Panc1 (cell line): ENCODE measurements at regions not wholly inside any gene's neighbourhood (a gene's known extent, or its start where the extent isn't known, plus 50 kb on each side); places are given as distances from the start of the nearest gene placed in this dataset.

ENCODE experiments used
- POLR2AphosphoS5 ChIP-seq: IDR thresholded peaks from 2 replicates; pipeline ENCODE4 v1.6.1; 2012; ENCODE audit warnings: mild to moderate bottlenecking, low read depth, low read length, moderate library complexity
- SIN3A ChIP-seq: IDR thresholded peaks from 2 replicates; pipeline ENCODE4 v1.6.1; 2012; ENCODE audit warnings: low read depth, mild to moderate bottlenecking, low read length, moderate library complexity, borderline replicate concordance; ENCODE audit not compliant: insufficient read depth
- TCF7L2 ChIP-seq: IDR thresholded peaks from 2 replicates; pipeline ENCODE4 v1.6.1; 2011; ENCODE audit warnings: mild to moderate bottlenecking, low read depth, low read length, inconsistent platforms
- TF ChIP-seq, protein P1 (sequence below): fragments of 450-650 bp; IDR thresholded peaks from 2 replicates; pipeline ENCODE4 v1.5.1; 2017; ENCODE audit warnings: mild to moderate bottlenecking
- TF ChIP-seq, protein P2 (sequence below), 2 experiments: IDR thresholded peaks; 2 replicates each; pipeline ENCODE4 v1.6.1; 2011 to 2012; ENCODE audit warnings: low read depth in 2 of 2, control low read depth in 1 of 2, low read length in 1 of 2, mild to moderate bottlenecking in 1 of 2, moderate library complexity in 1 of 2; ENCODE audit not compliant: insufficient read depth in 1 of 2

DNA sequence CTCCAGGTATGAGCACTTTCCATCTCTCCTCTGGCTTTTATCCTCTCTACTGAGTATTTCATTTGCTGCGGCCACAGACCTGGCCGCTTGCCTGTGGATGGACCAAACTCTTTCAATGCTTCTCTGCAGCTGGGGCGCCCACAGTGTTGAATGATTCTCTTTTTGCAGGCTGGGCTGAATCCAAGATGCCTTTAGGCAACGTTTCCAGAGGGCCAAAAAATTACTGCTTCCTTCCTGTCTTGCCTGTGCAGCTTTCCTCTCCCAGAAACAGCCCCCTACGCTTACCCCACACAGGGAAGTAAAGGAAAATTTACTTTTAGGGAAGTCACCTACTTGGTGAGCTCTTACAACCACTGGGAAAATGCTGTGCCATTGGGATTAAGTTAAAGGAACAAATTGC lies 55.6 kb upstream of the JDP2 start:
- TF ChIP-seq, protein P1, sequence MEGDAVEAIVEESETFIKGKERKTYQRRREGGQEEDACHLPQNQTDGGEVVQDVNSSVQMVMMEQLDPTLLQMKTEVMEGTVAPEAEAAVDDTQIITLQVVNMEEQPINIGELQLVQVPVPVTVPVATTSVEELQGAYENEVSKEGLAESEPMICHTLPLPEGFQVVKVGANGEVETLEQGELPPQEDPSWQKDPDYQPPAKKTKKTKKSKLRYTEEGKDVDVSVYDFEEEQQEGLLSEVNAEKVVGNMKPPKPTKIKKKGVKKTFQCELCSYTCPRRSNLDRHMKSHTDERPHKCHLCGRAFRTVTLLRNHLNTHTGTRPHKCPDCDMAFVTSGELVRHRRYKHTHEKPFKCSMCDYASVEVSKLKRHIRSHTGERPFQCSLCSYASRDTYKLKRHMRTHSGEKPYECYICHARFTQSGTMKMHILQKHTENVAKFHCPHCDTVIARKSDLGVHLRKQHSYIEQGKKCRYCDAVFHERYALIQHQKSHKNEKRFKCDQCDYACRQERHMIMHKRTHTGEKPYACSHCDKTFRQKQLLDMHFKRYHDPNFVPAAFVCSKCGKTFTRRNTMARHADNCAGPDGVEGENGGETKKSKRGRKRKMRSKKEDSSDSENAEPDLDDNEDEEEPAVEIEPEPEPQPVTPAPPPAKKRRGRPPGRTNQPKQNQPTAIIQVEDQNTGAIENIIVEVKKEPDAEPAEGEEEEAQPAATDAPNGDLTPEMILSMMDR = no peak
- no peak for TF ChIP-seq SIN3A
- TF ChIP-seq POLR2AphosphoS5 = no peak
- TF ChIP-seq, protein P2, sequence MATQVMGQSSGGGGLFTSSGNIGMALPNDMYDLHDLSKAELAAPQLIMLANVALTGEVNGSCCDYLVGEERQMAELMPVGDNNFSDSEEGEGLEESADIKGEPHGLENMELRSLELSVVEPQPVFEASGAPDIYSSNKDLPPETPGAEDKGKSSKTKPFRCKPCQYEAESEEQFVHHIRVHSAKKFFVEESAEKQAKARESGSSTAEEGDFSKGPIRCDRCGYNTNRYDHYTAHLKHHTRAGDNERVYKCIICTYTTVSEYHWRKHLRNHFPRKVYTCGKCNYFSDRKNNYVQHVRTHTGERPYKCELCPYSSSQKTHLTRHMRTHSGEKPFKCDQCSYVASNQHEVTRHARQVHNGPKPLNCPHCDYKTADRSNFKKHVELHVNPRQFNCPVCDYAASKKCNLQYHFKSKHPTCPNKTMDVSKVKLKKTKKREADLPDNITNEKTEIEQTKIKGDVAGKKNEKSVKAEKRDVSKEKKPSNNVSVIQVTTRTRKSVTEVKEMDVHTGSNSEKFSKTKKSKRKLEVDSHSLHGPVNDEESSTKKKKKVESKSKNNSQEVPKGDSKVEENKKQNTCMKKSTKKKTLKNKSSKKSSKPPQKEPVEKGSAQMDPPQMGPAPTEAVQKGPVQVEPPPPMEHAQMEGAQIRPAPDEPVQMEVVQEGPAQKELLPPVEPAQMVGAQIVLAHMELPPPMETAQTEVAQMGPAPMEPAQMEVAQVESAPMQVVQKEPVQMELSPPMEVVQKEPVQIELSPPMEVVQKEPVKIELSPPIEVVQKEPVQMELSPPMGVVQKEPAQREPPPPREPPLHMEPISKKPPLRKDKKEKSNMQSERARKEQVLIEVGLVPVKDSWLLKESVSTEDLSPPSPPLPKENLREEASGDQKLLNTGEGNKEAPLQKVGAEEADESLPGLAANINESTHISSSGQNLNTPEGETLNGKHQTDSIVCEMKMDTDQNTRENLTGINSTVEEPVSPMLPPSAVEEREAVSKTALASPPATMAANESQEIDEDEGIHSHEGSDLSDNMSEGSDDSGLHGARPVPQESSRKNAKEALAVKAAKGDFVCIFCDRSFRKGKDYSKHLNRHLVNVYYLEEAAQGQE (IDR thresholded peaks at IDR 0.05; ENCODE audit: insufficient read depth in 1 of 2, low read depth in 2 of 2, low read length in 1 of 2) = no peak
- TF ChIP-seq TCF7L2 = no peak
